Activated T-cell treated with anti-CD3 and anti-CD28 coated beads, Interleukin-2, amount 50 U/mL, for 24 hours (primary cell): ENCODE measurements at regions not wholly inside any gene's neighbourhood (a gene's known extent, or its start where the extent isn't known, plus 50 kb on each side); places are given as distances from the start of the nearest gene placed in this dataset.
"Not testable (repeated sequence)": the region's sequence is repeated elsewhere in the genome, so short reads cannot be mapped to it uniquely, and the experiment has no call there.

Experiments used
- DNase-seq: peaks from one replicate; pipeline ENCODE4 v3.0.0-alpha.2; 2020
- H3K27ac Mint-ChIP-seq: 2 replicates; pipeline ENCODE4 v1.8.0; 2020; ENCODE audit warnings: mild to moderate bottlenecking, mixed read lengths
- H3K27me3 Mint-ChIP-seq: 2 replicates; pipeline ENCODE4 v1.8.0; 2020; ENCODE audit warnings: mixed read lengths
- H3K36me3 Mint-ChIP-seq: 2 replicates; pipeline ENCODE4 v1.8.0; 2020; ENCODE audit warnings: low read depth, mixed read lengths
- H3K4me1 Mint-ChIP-seq: 2 replicates; pipeline ENCODE4 v1.8.0; 2020; ENCODE audit warnings: low read depth, mixed read lengths
- H3K4me3 Mint-ChIP-seq: 2 replicates; pipeline ENCODE4 v1.8.0; 2020; ENCODE audit warnings: mild to moderate bottlenecking, moderate library complexity, mixed read lengths
- H3K9me3 Mint-ChIP-seq: 2 replicates; pipeline ENCODE4 v1.8.0; 2020; ENCODE audit warnings: mixed read lengths

DNA sequence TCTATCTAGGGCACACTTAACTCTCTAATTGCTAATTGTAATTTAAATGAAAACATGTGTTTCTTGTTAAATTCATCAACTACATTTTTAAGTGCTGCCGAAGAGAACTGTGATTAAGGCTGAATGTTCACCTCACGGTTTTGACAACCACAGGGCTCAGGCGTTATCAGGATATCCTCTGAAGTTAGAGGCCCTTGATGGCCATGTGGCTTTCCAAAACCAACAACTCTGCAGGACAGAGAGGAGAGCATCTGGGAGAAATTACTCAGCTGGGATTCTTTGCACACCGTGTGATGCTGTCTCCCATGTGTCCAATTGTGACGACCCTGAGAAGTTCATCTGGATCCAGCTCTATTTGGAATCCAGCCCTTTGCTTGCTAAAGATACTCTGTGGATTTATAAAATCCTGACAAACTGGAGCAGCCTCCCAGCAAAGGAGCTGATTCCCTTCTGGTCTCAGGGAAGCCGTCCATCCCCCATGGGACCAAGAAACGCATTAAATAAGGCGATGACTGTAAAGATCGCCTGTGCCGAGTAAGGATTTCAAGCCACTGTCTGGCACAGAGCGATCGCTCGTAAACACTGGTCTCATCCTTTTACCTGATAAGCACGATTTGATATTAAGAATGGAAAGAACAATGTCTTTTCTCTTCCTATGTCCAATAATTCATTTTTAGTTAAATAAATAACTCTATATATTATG, 401.1 kb downstream of the CD83 start:
- Mint-ChIP-seq H3K36me3 (no peaks in the 10 kb centered on the region), H3K27ac (no peak overlapping the region), H3K9me3 (no peaks in the 10 kb centered on the region), H3K27me3 (peaks cover 2% of the 10 kb centered on the region), H3K4me1 (peaks cover 9% of the 10 kb centered on the region), H3K4me3 (no peak overlapping the region)
- DNase-seq: no peak

DNA sequence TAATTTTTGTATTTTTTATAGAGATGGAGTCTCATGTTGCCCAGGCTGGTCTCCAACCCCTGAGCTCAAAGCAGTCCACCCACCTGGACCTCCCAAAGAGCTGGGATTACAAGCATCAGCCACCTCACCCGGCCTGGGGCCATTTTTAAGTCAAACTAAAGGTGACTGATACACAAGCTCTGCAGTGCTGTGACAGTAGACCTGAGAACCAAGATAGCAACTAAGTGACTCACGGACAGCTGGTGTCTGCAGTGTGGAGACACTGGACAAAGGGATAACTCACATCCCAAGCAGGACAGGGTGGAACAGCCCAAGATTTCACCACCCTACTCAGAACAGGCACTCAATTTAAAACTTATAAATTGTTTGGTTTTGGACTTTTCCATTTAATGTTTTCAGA, 402.5 kb downstream of the CD83 start:
- Mint-ChIP-seq H3K4me3 (no peak overlapping the region), H3K27ac (no peak overlapping the region), H3K27me3 (no peaks in the 10 kb centered on the region), H3K4me1 (peaks cover 8% of the 10 kb centered on the region), H3K36me3 (no peaks in the 10 kb centered on the region), H3K9me3 (no peaks in the 10 kb centered on the region)
- no peak for DNase-seq

DNA sequence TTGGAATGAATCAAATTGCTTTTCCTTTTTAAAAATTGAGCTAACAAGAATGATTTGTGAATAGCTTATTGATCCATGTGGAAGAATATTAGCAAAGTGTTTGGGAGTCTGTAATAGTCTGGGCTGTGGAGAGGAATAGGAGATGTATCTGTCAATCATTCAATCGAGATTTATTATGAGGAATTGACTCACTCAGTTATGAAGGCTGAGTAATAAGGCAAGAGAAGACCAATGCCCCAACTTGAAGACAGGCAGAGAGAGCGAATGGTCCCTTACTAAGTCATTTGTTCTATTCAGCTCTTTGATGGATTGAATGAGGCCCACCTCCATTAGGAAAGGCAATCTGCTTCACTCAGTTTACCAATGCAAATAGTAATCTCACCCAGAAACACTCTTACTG, 403.0 kb downstream of the CD83 start:
- H3K27ac Mint-ChIP-seq: no peak overlapping the region
- H3K4me1 Mint-ChIP-seq: peaks cover 8% of the 10 kb centered on the region
- DNase-seq: no peak

GRCh38 chr6:14521141-14521540, 403.6 kb downstream of the CD83 start:
- Mint-ChIP-seq H3K4me3 (no peak overlapping the region), H3K27me3 (no peaks in the 10 kb centered on the region), H3K4me1 (peaks cover 8% of the 10 kb centered on the region), H3K36me3 (no peaks in the 10 kb centered on the region), H3K9me3 (peaks cover 2% of the 10 kb centered on the region), H3K27ac (no peak overlapping the region)
- DNase-seq: no peak

More for the DNA sequence above, 403.0 kb downstream of the CD83 start:
- Mint-ChIP-seq H3K9me3 (no peaks in the 10 kb centered on the region), H3K4me3 (no peak overlapping the region), H3K27me3 (no peaks in the 10 kb centered on the region), H3K36me3 (no peaks in the 10 kb centered on the region)

- not testable (repeated sequence) for H3K4me3 Mint-ChIP-seq, H3K27ac Mint-ChIP-seq, DNase-seq, H3K4me1 Mint-ChIP-seq, H3K36me3 Mint-ChIP-seq, H3K9me3 Mint-ChIP-seq, H3K27me3 Mint-ChIP-seq
Observed at GRCh38 chr6:14521861-14522260, 404.3 kb downstream of the CD83 start.

DNA sequence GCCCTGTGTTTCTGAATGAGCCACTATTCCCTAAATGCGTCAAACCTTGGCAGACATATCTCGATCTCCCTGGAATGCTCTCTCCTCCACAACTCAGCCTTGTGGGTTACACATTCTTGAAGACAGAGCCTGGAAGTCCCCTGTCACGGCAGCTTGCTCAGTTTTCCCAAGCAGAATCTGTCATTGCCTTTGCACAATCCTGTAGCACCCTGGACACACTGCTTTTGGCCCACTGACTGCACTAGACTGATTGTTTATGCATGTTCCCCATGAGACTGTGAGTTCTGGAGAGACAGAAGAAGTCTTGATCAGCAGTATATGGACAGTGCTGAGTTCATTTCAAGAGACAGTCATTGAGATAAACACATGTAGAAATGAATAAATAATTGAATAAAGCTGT, 406.7 kb downstream of the CD83 start:
- Mint-ChIP-seq H3K36me3 (no peaks in the 10 kb centered on the region), H3K9me3 (peaks cover 13% of the 10 kb centered on the region), H3K27me3 (no peaks in the 10 kb centered on the region), H3K4me3 (no peak overlapping the region), H3K4me1 (peaks cover 15% of the 10 kb centered on the region), H3K27ac (no peak overlapping the region)
- no peak for DNase-seq

- Mint-ChIP-seq H3K4me1 (peaks cover 25% of the 10 kb centered on the region), H3K27me3 (no peaks in the 10 kb centered on the region), H3K27ac (peak overlapping the region; percentile 26), H3K4me3 (no peak overlapping the region), H3K9me3 (peaks cover 13% of the 10 kb centered on the region), H3K36me3 (no peaks in the 10 kb centered on the region)
- no peak for DNase-seq
Observed at GRCh38 chr6:14530385-14530784, 412.8 kb downstream of the CD83 start.

DNA sequence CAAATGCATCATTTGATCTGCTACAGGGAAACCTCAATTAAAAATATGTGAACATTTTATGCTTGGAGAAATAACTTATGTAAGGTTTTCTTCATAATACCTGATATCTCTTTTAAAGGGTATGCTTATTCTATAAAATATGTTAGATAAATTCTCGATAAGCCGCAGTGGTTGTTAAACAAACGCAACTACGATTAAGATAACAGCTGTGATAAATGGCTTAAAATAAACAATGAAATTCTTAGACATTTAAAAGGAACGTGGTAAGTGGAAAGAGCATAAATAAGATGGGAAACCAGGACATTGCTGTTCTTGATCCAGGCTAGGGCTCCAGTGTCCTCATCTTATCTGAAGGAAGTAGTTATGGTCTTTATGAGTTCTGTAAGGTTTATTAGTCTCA, 415.9 kb downstream of the CD83 start:
- no peaks in the 10 kb centered on the region for H3K27me3 Mint-ChIP-seq
- H3K36me3 Mint-ChIP-seq: no peaks in the 10 kb centered on the region
- H3K4me1 Mint-ChIP-seq: peaks cover 16% of the 10 kb centered on the region
- H3K9me3 Mint-ChIP-seq: peaks cover 2% of the 10 kb centered on the region
- H3K27ac Mint-ChIP-seq: no peak overlapping the region
- H3K4me3 Mint-ChIP-seq: no peak overlapping the region
- DNase-seq: no peak

DNA sequence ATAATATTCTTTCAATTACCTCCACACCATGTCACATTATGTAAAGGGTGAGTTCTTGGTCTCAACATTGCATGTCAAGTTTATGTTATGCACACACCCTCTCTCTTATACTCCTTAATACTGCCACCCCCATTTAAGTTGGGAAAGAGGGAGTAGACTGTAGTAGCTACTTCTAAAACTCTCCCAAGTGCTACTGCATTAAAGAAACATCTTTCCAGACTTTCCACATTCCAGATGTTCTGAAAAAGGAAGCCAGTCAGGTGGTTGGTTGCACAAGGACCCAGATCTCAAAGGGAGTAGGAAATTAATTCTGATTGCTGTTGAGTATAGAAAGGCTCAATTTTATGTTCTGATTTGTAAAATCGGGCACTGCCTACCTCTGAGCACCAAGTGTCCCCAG, 419.5 kb downstream of the CD83 start:
- H3K4me1 Mint-ChIP-seq: peaks cover 18% of the 10 kb centered on the region
- H3K9me3 Mint-ChIP-seq: peaks cover 2% of the 10 kb centered on the region
- no peak for DNase-seq
- no peak overlapping the region for H3K4me3 Mint-ChIP-seq
- H3K27ac Mint-ChIP-seq: no peak overlapping the region
- H3K27me3 Mint-ChIP-seq: no peaks in the 10 kb centered on the region
- H3K36me3 Mint-ChIP-seq: no peaks in the 10 kb centered on the region

DNA sequence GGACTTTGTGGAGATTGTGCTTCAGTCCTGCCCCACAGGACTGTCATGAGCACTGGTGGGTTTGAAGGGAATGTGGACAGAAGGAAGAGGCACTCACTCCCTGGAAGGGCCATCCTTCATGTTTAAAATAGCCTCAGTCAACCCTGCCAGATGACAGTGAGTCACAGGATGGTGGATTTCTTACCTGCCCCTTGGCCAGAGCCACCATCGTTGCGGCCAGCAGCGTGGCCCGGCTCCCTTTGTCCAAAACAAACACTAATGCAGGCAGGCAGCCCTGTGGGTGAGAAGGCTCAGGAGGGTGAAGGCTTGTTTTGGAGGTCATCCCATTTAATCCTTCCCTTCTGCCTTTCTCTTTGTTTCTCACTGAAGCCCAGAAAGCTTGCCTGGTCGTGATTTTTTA, 422.7 kb downstream of the CD83 start:
- no peak overlapping the region for H3K4me3 Mint-ChIP-seq
- peaks cover 34% of the 10 kb centered on the region for H3K4me1 Mint-ChIP-seq
- DNase-seq: no peak
- peaks cover 2% of the 10 kb centered on the region for H3K9me3 Mint-ChIP-seq
- no peak overlapping the region for H3K27ac Mint-ChIP-seq
- no peaks in the 10 kb centered on the region for H3K27me3 Mint-ChIP-seq
- H3K36me3 Mint-ChIP-seq: no peaks in the 10 kb centered on the region

GRCh38 chr6:14540810-14541540, 423.4 kb downstream of the CD83 start:
- H3K9me3 Mint-ChIP-seq: peaks cover 2% of the 10 kb centered on the region
- H3K36me3 Mint-ChIP-seq: no peaks in the 10 kb centered on the region
- no peak for DNase-seq
- H3K4me1 Mint-ChIP-seq: peaks cover 34% of the 10 kb centered on the region
- no peak overlapping the region for H3K27ac Mint-ChIP-seq
- H3K4me3 Mint-ChIP-seq: no peak overlapping the region
- no peaks in the 10 kb centered on the region for H3K27me3 Mint-ChIP-seq

GRCh38 chr6:14542670-14543366, 425.2 kb downstream of the CD83 start:
- peak; percentile 76 for DNase-seq

DNA sequence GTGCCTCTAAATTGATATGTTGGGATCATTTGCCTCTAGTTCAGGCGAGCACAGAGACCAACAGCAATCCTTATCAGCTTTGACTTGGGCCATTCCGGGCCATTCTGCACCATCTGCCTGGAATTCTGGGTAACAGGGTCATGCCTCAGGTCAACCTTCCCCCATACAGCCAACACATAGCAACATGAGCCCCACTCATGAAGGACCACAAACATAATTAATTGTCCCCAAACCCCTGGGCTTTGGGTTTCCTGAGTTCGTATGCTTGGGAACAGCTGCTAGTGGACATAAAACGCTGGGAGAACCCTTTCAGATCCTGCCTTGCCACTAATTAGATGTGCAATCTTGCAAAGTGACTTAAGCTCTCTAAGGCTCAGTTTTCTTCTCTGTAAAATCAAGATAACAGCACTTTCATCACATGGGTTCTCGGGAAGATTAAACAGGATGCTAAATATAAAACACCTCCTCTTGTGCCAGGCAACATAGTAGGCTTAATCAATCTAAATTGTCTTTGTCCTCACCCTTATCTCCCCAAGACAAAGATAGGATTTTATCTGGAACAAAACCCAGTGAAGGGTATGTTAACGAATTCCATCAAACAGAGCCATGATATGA, 426.5 kb downstream of the CD83 start:
- no peaks in the 10 kb centered on the region for H3K9me3 Mint-ChIP-seq
- DNase-seq: no peak
- H3K4me1 Mint-ChIP-seq: peaks cover 32% of the 10 kb centered on the region
- no peaks in the 10 kb centered on the region for H3K36me3 Mint-ChIP-seq
- H3K27me3 Mint-ChIP-seq: no peaks in the 10 kb centered on the region
- H3K27ac Mint-ChIP-seq: no peak overlapping the region
- no peak overlapping the region for H3K4me3 Mint-ChIP-seq

More at GRCh38 chr6:14542670-14543366, 425.2 kb downstream of the CD83 start:
- H3K9me3 Mint-ChIP-seq: no peaks in the 10 kb centered on the region
- H3K4me1 Mint-ChIP-seq: peaks cover 34% of the 10 kb centered on the region
- H3K27me3 Mint-ChIP-seq: no peaks in the 10 kb centered on the region
- no peaks in the 10 kb centered on the region for H3K36me3 Mint-ChIP-seq
- H3K4me3 Mint-ChIP-seq: no peak overlapping the region
- H3K27ac Mint-ChIP-seq: peak overlapping the region; percentile 68

- H3K27me3 Mint-ChIP-seq: no peaks in the 10 kb centered on the region
- H3K9me3 Mint-ChIP-seq: no peaks in the 10 kb centered on the region
- H3K27ac Mint-ChIP-seq: no peak overlapping the region
- DNase-seq: no peak
- H3K4me1 Mint-ChIP-seq: peaks cover 32% of the 10 kb centered on the region
- no peaks in the 10 kb centered on the region for H3K36me3 Mint-ChIP-seq
- H3K4me3 Mint-ChIP-seq: no peak overlapping the region
Observed at GRCh38 chr6:14544666-14545065, 427.1 kb downstream of the CD83 start.
